Gastrocnemius medialis (tissue), 4 donors: ENCODE measurements at regions not wholly inside any gene's neighbourhood (a gene's known extent, or its start where the extent isn't known, plus 50 kb on each side); places are given as distances from the start of the nearest gene placed in this dataset.
"Not testable (repeated sequence)": the region's sequence is repeated elsewhere in the genome, so short reads cannot be mapped to it uniquely, and the experiment has no call there.

ENCODE experiments used
- ATAC-seq, 2 donors: fragments of 150-250 bp; one replicate each; pipeline ENCODE4 v1.9.1; 2016
- DNase-seq, 2 donors: peaks; one replicate each; pipeline ENCODE4 v3.0.0-alpha.2; 2019
- H3K27ac ChIP-seq, 4 donors: fragments of 200-600 bp; sonication (generic); 1 replicate in 1 of 4; 2 replicates in 3 of 4; pipeline ENCODE4 v1.5.1; 2016 to 2018; ENCODE audit warnings: mild to moderate bottlenecking in 2 of 4, moderate library complexity in 1 of 4
- H3K27me3 ChIP-seq, 3 donors: fragments of 200-600 bp; sonication (generic) in 2 of 3; 1 replicate in 1 of 3; 2 replicates in 2 of 3; pipeline versions ENCODE4 v1.5.1 to v1.6.0; 2016 to 2019; ENCODE audit warnings: mild to moderate bottlenecking in 1 of 3, moderate library complexity in 1 of 3
- H3K36me3 ChIP-seq, 2 donors: fragments of 200-600 bp; sonication (generic) in 1 of 2; one replicate each; pipeline ENCODE4 v1.5.1; 2017 to 2018
- H3K4me1 ChIP-seq, 2 donors: fragments of 200-600 bp; sonication (generic) in 1 of 2; one replicate each; pipeline ENCODE4 v1.5.1; 2016 to 2017; ENCODE audit warnings: mild to moderate bottlenecking in 2 of 2
- H3K4me3 ChIP-seq, 4 donors: fragments of 200-600 bp; sonication (generic) in 3 of 4; 1 replicate in 1 of 4; 2 replicates in 3 of 4; pipeline ENCODE4 v1.5.1; 2016 to 2019; ENCODE audit warnings: mild to moderate bottlenecking in 2 of 4
- H3K9me3 ChIP-seq, 3 donors: fragments of 200-600 bp; sonication (generic) in 2 of 3; 1 replicate in 1 of 3; 2 replicates in 2 of 3; pipeline ENCODE4 v1.5.1; 2016 to 2019
- CTCF ChIP-seq, 5 experiments: fragments of 450-650 bp in 3 of 5; fragments of 200-600 bp in 2 of 5; sonication (generic) in 2 of 5; IDR thresholded peaks in 4 of 5; conservative IDR thresholded peaks in 1 of 5; 1 replicate in 4 of 5; 2 replicates in 1 of 5; pipeline ENCODE4 v1.5.1; 2016 to 2019; ENCODE audit warnings: antibody characterized with exemption in 5 of 5, mild to moderate bottlenecking in 3 of 5, moderate library complexity in 3 of 5
- POLR2A ChIP-seq, 2 donors: fragments of 450-650 bp; IDR thresholded peaks; one replicate each; pipeline ENCODE4 v1.6.1; 2017; ENCODE audit warnings: antibody characterized with exemption in 2 of 2, mild to moderate bottlenecking in 2 of 2, moderate library complexity in 2 of 2
- in situ Hi-C, 4 donors: fragments of 200-750 bp; cut with MboI; loops; one replicate each; pipeline versions ENCODE4 v1.15.0 to v1.8.0; 2017; ENCODE audit warnings: low sequenced_read_pairs in 4 of 4
- intact Hi-C: fragments of 100-400 bp; cut with DNase I; formaldehyde crosslinking; loops from one replicate; pipeline ENCODE4 v1.15.1; 2023; ENCODE audit warnings: low total_unique reads

GRCh38 chr3:146368882-146369523, 100.4 kb downstream of the PLSCR2 start:
- Histone ChIP-seq H3K9me3 (no peaks in the 10 kb centered on the region), H3K4me1 (no peaks in the 10 kb centered on the region), H3K27me3 (no peaks in the 10 kb centered on the region), H3K36me3 (no peaks in the 10 kb centered on the region), H3K27ac (no peak overlapping the region), H3K4me3 (no peak overlapping the region)
- TF ChIP-seq POLR2A (IDR thresholded peaks at IDR 0.05) (no peak), CTCF (IDR thresholded peaks at IDR 0.05 in 4 of 5, conservative IDR thresholded peaks at IDR 0.05 in 1 of 5) (no peak)
- intact Hi-C loops (no loop called here), in situ Hi-C loops (no loop called here)
- ATAC-seq (no peak), DNase-seq (no peak)

- H3K27me3 ChIP-seq = no peaks in the 10 kb centered on the region
- no peak overlapping the region for H3K27ac ChIP-seq
- DNase-seq (no peak), ATAC-seq (no peak)
- no peaks in the 10 kb centered on the region for H3K4me1 ChIP-seq
- in situ Hi-C loops (no loop called here), intact Hi-C loops (no loop called here)
- no peaks in the 10 kb centered on the region for H3K9me3 ChIP-seq
- TF ChIP-seq POLR2A (IDR thresholded peaks at IDR 0.05) = no peak
- no peak for TF ChIP-seq CTCF (IDR thresholded peaks at IDR 0.05 in 4 of 5, conservative IDR thresholded peaks at IDR 0.05 in 1 of 5)
- H3K36me3 ChIP-seq = no peaks in the 10 kb centered on the region
- no peak overlapping the region for H3K4me3 ChIP-seq
Observed at GRCh38 chr3:146359841-146360240, 108.9 kb upstream of the PLSCR4 start.

GRCh38 chr3:146354421-146354820, 103.5 kb upstream of the PLSCR4 start:
- H3K36me3 ChIP-seq, ATAC-seq, H3K9me3 ChIP-seq, DNase-seq, H3K4me3 ChIP-seq, in situ Hi-C loops, H3K4me1 ChIP-seq, H3K27ac ChIP-seq, H3K27me3 ChIP-seq, intact Hi-C loops: not testable (repeated sequence)

- DNase-seq (no peak), ATAC-seq (no peak)
- H3K36me3 ChIP-seq = no peaks in the 10 kb centered on the region
- TF ChIP-seq POLR2A (IDR thresholded peaks at IDR 0.05) = no peak
- TF ChIP-seq CTCF (IDR thresholded peaks at IDR 0.05 in 4 of 5, conservative IDR thresholded peaks at IDR 0.05 in 1 of 5) = no peak
- in situ Hi-C loops (no loop called here), intact Hi-C loops (no loop called here)
- no peaks in the 10 kb centered on the region for H3K27me3 ChIP-seq
- H3K4me3 ChIP-seq = no peak overlapping the region
- no peaks in the 10 kb centered on the region for H3K9me3 ChIP-seq
- H3K4me1 ChIP-seq = no peaks in the 10 kb centered on the region
- no peak overlapping the region for H3K27ac ChIP-seq
Observed at GRCh38 chr3:146350852-146351251, 99.9 kb upstream of the PLSCR4 start.

- H3K4me1 ChIP-seq = no peaks in the 10 kb centered on the region
- no peaks in the 10 kb centered on the region for H3K27me3 ChIP-seq
- no peak overlapping the region for H3K4me3 ChIP-seq
- no peaks in the 10 kb centered on the region for H3K9me3 ChIP-seq
- no peak for DNase-seq
- H3K27ac ChIP-seq = no peak overlapping the region
- in situ Hi-C loops = loop anchor here in 3 of 4 donors (25.0 kb wide), 2 partner anchors 216 to 241 kb away; no protein-coding TSS in a partner anchor
- no peak for ATAC-seq
- no peaks in the 10 kb centered on the region for H3K36me3 ChIP-seq
- TF ChIP-seq POLR2A (IDR thresholded peaks at IDR 0.05) (no peak), CTCF (IDR thresholded peaks at IDR 0.05 in 4 of 5, conservative IDR thresholded peaks at IDR 0.05 in 1 of 5) (no peak)
- intact Hi-C loops = no loop called here
Observed at GRCh38 chr3:146345900-146346299, 95.0 kb upstream of the PLSCR4 start.
